GM12875 (cell line): ENCODE measurements at regions not wholly inside any gene's neighbourhood (a gene's known extent, or its start where the extent isn't known, plus 50 kb on each side); places are given as distances from the start of the nearest gene placed in this dataset.

Experiments used
- H3K4me3 ChIP-seq: one replicate; pipeline ENCODE4 v1.5.1; 2011; ENCODE audit warnings: low read depth, low read length, control low read depth
- CTCF ChIP-seq: IDR thresholded peaks from 2 replicates; pipeline ENCODE4 v1.5.1; 2011; ENCODE audit warnings: low read depth, mild to moderate bottlenecking, control low read depth, inconsistent platforms, low read length, moderate library complexity, borderline replicate concordance; ENCODE audit not compliant: insufficient read depth

GRCh38 chr12:3962631-3963483 lies 89.7 kb upstream of the PARP11 start:
- TF ChIP-seq CTCF, result no peak

GRCh38 chr12:3961591-3961990 lies 88.4 kb upstream of the PARP11 start:
- TF ChIP-seq CTCF, result no peak
- H3K4me3 ChIP-seq, result no peak overlapping the region

More at GRCh38 chr12:3962631-3963483, 89.7 kb upstream of the PARP11 start:
- H3K4me3 ChIP-seq, result no peak overlapping the region

- H3K4me3 ChIP-seq, result no peak overlapping the region
- TF ChIP-seq CTCF, result no peak
Observed at GRCh38 chr12:3959799-3960560, 86.8 kb upstream of the PARP11 start.

- no peak overlapping the region for H3K4me3 ChIP-seq
Observed at GRCh38 chr12:3958534-3958933, 85.3 kb upstream of the PARP11 start.

GRCh38 chr12:3951380-3952135 lies 78.4 kb upstream of the PARP11 start:
- TF ChIP-seq CTCF, result no peak
- no peak overlapping the region for H3K4me3 ChIP-seq

More at GRCh38 chr12:3958534-3958933, 85.3 kb upstream of the PARP11 start:
- TF ChIP-seq CTCF, result no peak

- no peak overlapping the region for H3K4me3 ChIP-seq
- no peak for TF ChIP-seq CTCF
Observed at GRCh38 chr12:3950714-3951320, 77.6 kb upstream of the PARP11 start.
